UCSD-AML1 (cell line): ENCODE measurements at regions not wholly inside any gene's neighbourhood (a gene's known extent, or its start where the extent isn't known, plus 50 kb on each side); places are given as distances from the start of the nearest gene placed in this dataset.
"Not testable (repeated sequence)": the region's sequence is repeated elsewhere in the genome, so short reads cannot be mapped to it uniquely, and the experiment has no call there.

Source experiments
- DNase-seq: peaks from one replicate; lab custom pipeline; 2025; ENCODE audit not compliant: unreplicated experiment; lab: John Stamatoyannopoulos, UW

- no peak for DNase-seq
Observed at GRCh38 chr4:157689476-157689875, 468.9 kb downstream of the GRIA2 start.

DNA sequence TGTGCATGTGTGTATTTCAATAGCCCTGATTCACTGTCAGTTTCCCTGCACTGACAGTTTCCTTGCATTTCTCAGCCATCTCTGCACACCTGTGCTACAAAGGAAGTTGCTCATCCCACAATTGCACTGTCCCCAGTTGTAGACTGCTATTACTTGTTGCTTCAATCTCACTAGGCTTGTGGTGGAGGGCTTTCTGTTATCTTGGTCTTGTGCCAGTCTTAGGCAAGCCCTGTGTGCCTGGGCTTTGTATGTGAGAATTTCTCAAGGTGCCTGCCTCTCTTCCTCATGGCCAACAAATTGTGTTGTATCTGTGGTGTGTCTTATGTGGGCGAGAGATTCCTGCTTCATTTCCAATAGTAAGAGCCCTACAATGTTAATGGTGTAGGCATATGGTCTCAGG lies 467.4 kb downstream of the GRIA2 start:
- DNase-seq, result no peak

DNA sequence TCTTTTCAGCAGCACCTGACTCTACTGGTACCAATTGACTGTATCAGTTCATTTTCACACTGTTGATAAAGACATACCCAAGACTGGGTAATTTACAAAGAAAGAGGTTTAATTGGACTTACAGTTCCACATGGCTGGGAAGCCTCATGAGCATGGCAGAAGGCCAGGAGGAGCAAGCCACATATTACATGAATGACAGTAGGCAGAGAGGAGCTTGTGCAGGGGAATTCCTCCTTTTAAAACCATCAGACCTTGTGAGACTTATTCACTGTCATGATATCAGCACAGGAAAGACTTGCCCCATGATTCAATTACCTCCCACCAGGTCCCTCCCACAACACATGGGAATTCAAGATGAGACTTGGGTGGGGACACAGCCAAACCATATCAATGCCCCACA lies 458.8 kb downstream of the GRIA2 start:
- DNase-seq, result not testable (repeated sequence)

- DNase-seq, result no peak
Observed at GRCh38 chr4:157678478-157678877, 457.9 kb downstream of the GRIA2 start.

GRCh38 chr4:157674699-157675098 lies 454.2 kb downstream of the GRIA2 start:
- DNase-seq, result no peak

DNA sequence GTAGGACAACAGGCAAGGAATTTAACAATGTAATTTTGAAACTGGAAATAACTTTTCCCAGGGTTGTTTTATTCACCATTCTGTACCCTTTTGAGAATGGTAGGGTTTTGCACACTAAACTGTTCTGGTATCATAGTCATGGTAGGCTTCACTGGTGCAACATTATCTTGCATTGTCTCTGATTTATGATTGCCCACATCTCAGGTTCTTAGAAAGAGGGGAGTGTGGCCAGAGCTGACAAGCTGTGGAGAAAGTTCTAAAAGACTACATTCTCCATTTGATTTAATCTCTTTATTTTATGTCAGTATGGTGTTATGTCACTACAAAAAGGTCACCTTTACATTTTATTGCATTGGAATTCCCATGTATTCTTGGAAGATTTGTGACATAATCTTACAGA lies 447.3 kb downstream of the GRIA2 start:
- no peak for DNase-seq

DNA sequence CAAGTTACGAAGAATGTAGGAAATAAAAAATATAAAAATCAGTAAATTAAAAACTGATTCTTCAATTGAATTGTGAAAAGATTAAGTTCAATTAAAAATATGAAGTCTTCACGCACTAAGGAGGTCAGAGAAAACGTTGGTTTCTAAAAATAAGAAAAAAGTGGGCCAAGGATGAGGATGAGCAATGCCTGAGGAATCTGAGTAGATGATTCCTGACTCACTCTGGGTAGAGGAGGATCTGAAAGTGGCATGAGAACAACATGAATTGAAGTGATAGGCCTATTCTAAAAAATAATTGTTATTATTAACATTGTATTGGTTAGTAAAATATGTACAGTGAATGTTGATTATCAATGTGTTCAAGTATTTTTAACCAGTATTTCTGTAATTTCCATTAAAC lies 444.2 kb downstream of the GRIA2 start:
- no peak for DNase-seq

- no peak for DNase-seq
Observed at GRCh38 chr4:157655096-157655809, 434.7 kb downstream of the GRIA2 start.

DNA sequence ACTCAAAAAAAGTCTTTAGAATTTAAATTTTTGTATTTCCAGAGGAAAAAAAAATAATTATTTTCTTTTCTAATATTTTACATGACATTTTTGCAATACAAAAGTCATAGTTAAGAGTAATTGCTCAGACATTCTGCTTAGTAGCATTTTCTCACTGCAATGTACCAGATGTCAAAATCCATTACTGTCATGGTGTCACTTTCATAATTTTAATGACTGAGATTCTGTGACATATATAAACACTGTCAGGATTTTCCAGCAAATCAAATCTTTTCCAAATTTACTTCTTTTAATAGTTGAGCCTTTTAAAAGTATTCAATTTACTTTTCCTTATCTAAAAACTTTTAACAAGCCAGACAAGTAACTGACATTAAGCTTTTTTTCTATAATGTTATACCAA lies 422.7 kb downstream of the GRIA2 start:
- DNase-seq, result no peak

DNA sequence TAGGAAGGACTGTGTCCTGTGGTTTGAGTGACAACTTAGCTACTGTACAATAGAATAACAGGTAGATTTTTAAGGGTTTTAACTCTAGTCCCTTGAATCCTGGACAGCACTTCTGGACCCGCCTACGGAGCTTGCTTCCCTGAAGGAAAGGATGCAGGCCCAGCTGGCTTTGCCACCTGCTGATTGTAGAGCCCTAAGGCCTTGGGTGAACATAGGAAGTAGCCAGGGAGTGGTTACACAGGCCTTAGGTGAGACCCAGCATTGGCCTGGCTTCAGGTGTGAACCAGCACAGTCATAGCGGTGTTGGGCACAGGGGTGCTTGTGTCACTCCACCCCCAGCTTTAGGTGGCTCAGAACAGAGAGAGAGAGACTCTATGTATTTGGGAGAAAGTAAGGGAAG lies 413.5 kb downstream of the GRIA2 start:
- DNase-seq, result no peak

GRCh38 chr4:157616741-157617472 lies 396.4 kb downstream of the GRIA2 start:
- DNase-seq, result no peak

DNA sequence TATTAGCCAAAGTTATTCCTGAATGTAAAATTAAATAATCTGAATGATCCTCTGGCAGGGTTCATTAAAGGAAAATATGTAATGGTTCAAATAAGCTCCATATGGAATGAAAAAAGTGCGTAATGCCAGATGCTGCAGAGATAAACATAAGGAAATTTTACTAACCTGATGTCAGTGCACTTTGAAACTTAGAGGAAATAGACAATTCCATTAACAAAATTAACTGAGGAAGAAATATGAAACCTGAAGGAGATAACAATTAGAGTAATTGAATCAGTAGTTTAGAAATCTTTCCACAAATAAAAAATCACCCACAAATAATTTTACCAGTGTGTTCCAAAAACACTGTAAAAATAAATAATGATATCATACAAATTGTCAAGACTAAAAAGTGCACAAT lies 387.5 kb downstream of the GRIA2 start:
- DNase-seq, result no peak

GRCh38 chr4:157600583-157600982 lies 380.1 kb downstream of the GRIA2 start:
- no peak for DNase-seq

DNA sequence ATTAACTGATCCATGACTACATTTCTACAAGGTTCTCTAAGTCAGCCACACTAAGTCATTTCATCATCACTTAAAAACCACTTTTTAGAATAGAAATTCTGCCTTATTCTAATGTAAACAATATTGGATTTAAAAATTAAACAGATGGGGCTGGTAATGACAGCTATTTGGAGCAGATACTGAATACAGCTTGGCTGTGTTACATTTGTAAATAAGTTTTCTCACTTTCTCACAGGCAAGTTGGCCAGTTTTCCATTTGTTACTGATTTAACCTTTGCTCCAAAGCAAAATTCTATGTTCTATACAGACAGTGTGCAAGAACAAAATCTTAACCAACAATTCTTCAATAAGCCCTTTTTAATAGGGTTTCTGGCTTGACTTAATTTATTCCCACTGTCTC lies 370.7 kb downstream of the GRIA2 start:
- no peak for DNase-seq

DNA sequence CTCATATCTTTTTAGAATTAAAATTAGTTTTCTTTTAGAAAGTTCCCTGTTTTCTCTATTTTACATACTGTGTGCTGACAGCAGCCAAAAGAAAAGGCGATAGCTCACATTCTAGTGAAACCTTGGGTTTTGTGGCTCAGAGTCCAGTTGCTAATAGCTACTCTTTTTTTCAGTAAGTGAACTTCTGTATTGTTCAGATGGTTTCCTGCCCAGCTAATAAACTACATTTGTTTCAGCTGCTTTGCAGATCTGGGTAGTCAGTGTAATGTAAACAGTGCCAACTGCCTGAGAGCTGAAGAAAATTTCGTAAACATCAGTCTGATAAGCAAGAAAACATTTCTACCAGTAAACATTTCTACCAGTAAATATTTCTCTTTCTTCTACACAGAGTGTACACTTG lies 370.2 kb downstream of the GRIA2 start:
- DNase-seq, result no peak

DNA sequence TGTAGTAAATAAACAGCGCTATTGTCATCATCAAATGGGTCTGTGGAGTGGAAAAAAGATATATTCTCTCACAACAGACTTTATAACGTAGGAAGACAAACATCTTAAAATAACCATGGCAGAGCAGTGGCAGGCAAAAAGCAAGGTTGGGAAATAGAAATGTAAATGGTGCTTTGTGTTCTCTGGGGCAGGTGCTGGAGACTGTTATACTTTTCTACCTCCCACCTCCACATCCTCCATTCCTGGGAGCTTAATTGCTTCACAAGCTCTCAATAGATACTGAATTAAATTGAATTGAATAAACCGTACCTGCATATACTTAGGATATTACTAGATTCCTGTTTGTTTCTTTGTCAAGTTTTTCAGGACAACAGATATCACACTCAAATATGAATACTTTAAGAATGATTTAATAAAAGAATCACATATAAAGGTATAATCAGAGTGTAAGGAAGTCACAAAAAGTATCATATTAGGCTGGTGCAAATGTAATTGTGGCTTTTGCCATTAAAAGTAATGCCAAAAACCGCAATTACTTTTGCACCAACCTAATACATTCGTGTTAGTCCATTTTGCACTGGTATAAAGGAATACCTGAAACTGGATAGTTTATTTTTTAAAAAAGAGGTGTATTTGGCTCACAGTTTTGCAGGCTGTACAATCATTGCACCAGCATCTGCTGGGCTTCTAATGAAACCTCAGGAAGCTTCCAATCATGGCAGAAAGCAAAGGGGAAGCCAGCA lies 367.3 kb downstream of the GRIA2 start:
- no peak for DNase-seq

DNA sequence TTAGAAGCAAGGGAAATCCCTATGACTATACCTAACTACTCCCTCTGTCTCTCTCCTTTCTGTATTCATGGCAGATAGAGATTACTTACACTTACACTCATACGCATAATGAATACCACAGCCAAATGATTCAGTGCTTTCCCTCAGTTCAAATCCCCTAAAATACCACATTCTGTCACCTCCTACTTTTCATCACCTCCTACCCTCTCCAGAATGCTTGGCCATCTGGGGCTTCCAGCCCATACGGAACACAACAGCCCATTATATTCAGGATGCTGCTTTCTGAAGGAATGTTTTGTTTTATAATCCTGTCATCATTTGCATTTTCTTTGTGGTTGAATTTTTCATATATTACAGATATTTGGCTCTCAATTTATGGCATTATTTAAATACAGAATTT lies 361.6 kb downstream of the GRIA2 start:
- no peak for DNase-seq

DNA sequence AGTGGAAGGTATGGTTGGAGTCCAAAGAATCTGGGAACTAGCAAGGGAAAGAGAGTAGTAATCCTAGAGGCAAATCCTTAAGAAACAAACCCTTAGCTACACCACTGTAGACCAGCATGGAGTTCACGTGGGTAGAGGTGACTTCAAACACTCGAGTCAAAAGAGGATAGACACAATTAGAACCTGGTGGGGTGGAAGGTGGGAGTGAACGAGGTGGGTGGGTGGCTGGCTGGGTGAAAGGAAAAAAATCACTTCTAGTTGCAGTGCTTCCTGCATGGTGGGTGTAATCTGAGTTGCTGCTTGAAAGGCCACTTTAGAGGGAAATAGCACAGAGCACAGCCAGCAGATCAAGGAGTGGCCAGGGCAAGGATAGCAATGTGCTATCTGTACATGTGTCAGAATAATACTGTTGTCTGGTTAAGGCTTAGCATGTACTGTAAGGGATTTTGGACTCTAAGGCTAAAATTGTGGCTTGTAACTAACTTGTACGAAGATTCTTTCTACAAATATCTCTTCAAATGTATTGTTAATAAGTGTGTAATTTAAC lies 356.2 kb downstream of the GRIA2 start:
- no peak for DNase-seq

- DNase-seq, result no peak
Observed at GRCh38 chr4:157575339-157575738, 354.8 kb downstream of the GRIA2 start.

- DNase-seq, result no peak
Observed at GRCh38 chr4:157574606-157575005, 354.1 kb downstream of the GRIA2 start.

- no peak for DNase-seq
Observed at GRCh38 chr4:157572951-157573350, 352.4 kb downstream of the GRIA2 start.

DNA sequence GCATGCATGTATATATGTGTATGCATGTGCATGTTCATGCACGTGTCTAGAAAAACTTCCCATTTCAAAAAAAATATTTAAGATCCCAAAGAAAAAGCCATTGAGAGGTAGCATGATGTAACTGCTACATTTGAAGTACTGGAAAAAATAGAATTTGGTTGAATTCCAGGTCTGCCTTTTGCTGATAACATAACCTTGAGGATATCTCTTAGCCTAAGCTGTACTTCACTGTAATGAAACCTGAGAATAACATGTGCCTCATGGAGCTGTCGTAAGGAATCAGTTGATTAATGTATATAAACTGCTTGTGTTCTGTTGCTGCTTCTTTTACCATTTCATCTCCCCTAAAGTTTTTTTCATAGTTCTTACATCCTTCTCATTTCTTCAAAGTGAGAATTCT lies 351.8 kb downstream of the GRIA2 start:
- DNase-seq, result no peak
